ENCODE measurements at regions not wholly inside any gene's neighbourhood (a gene's known extent, or its start where the extent isn't known, plus 50 kb on each side); places are given as distances from the start of the nearest gene placed in this dataset.

- no peak for TF ChIP-seq CTCF (IDR thresholded peaks at IDR 0.05; ENCODE audit: insufficient read depth, low read length)
- TF ChIP-seq REST (IDR thresholded peaks at IDR 0.05; ENCODE audit: insufficient replicate concordance, low read depth): no peak
- TF ChIP-seq POLR2AphosphoS5 (IDR thresholded peaks at IDR 0.05; ENCODE audit: low read depth): no peak
- no peak for TF ChIP-seq GABPA (IDR thresholded peaks at IDR 0.05; ENCODE audit: low read depth)
- no peak for TF ChIP-seq SPI1 (IDR thresholded peaks at IDR 0.05; ENCODE audit: borderline replicate concordance, low read depth)
Measured at GRCh38 chr5:97627272-97627671, 444.2 kb upstream of the RIOK2 start.
